Liver (tissue), 8 donors: ENCODE measurements at regions not wholly inside any gene's neighbourhood (a gene's known extent, or its start where the extent isn't known, plus 50 kb on each side); places are given as distances from the start of the nearest gene placed in this dataset.
A peak's percentile ranks its signal among the peaks of the same experiment; 100 is the strongest.

ENCODE experiments used
- DNase-seq: peaks from one replicate; pipeline ENCODE4 v3.0.0-alpha.2; 2017; ENCODE audit warnings: low spot score
- H3K27ac ChIP-seq, 2 donors: one replicate each; pipeline ENCODE4 v1.7.0; 2013; ENCODE audit warnings: inconsistent platforms in 2 of 2, low read length in 2 of 2, control low read depth in 1 of 2, low read depth in 1 of 2, mild to moderate bottlenecking in 1 of 2
- H3K27me3 ChIP-seq, 4 donors: one replicate each; pipeline versions ENCODE4 v1.6.1 to v1.7.0; 2013; ENCODE audit warnings: low read length in 3 of 4, inconsistent platforms in 1 of 4, mild to moderate bottlenecking in 1 of 4, moderate library complexity in 1 of 4; ENCODE audit not compliant: control insufficient read depth in 4 of 4, insufficient read depth in 4 of 4
- H3K36me3 ChIP-seq, 4 donors: one replicate each; pipeline versions ENCODE4 v1.6.1 to v1.7.0; 2013; ENCODE audit warnings: low read length in 3 of 4, mild to moderate bottlenecking in 3 of 4, low read depth in 1 of 4, moderate library complexity in 1 of 4; ENCODE audit not compliant: control insufficient read depth in 4 of 4, insufficient read depth in 3 of 4
- H3K4me1 ChIP-seq, 4 donors: one replicate each; pipeline versions ENCODE4 v1.6.1 to v1.7.0; 2013; ENCODE audit warnings: low read length in 3 of 4, mild to moderate bottlenecking in 3 of 4, moderate library complexity in 1 of 4; ENCODE audit not compliant: control insufficient read depth in 4 of 4, insufficient read depth in 4 of 4
- H3K4me3 ChIP-seq, 3 donors: one replicate each; pipeline versions ENCODE4 v1.6.1 to v1.7.0; 2013; ENCODE audit warnings: low read length in 3 of 3, control low read depth in 1 of 3, low read depth in 1 of 3, mild to moderate bottlenecking in 1 of 3
- H3K9ac ChIP-seq, 2 donors: one replicate each; pipeline ENCODE4 v1.7.0; 2013; ENCODE audit warnings: low read length in 2 of 2, mild to moderate bottlenecking in 2 of 2, moderate library complexity in 2 of 2, control low read depth in 1 of 2, low read depth in 1 of 2
- H3K9me3 ChIP-seq, 4 donors: one replicate each; pipeline versions ENCODE4 v1.6.1 to v1.7.0; 2013; ENCODE audit warnings: low read length in 3 of 4; ENCODE audit not compliant: control insufficient read depth in 4 of 4
- CTCF ChIP-seq: fragments of 150-350 bp; IDR thresholded peaks from 2 replicates; pipeline ENCODE4 v1.5.1; 2017; ENCODE audit warnings: improper control_type of control experiment, low read depth, low read length; ENCODE audit not compliant: missing input control
- EGR1 ChIP-seq, 2 donors: IDR thresholded peaks; 2 replicates each; pipeline ENCODE4 v1.6.1; 2016 to 2018; ENCODE audit warnings: antibody characterized with exemption in 2 of 2, low read depth in 2 of 2
- FOXA1 ChIP-seq: IDR thresholded peaks from 2 replicates; pipeline ENCODE4 v1.6.1; 2016; ENCODE audit warnings: antibody characterized with exemption
- MAX ChIP-seq: IDR thresholded peaks from 2 replicates; pipeline ENCODE4 v1.6.1; 2016; ENCODE audit warnings: antibody characterized with exemption
- RAD21 ChIP-seq, 2 donors: IDR thresholded peaks; 2 replicates each; pipeline ENCODE4 v1.6.1; 2016; ENCODE audit warnings: antibody characterized with exemption in 2 of 2, mild to moderate bottlenecking in 2 of 2
- RXRA ChIP-seq, 2 donors: IDR thresholded peaks; 2 replicates each; pipeline ENCODE4 v1.6.1; 2017 to 2018; ENCODE audit warnings: antibody characterized with exemption in 2 of 2, mild to moderate bottlenecking in 1 of 2
- WGBS: extraction: QIAGEN DNeasy Blood & Tissue Kit; methylation state at CpG from one replicate; pipeline ENCODE4 v1.1.7; 2013; 5-methylcytosine and 5-hydroxymethylcytosine counted together
- donor health status: healthy.
- donor health status: healthy.
- donor health status: healthy.
- donor health status: healthy.
- donor health status: healthy.

- Histone ChIP-seq H3K27me3 (no peaks in the 10 kb centered on the region), H3K9me3 (no peaks in the 10 kb centered on the region), H3K27ac (no peak overlapping the region), H3K4me3 (no peak overlapping the region), H3K9ac (no peak overlapping the region), H3K4me1 (no peaks in the 10 kb centered on the region), H3K36me3 (no peaks in the 10 kb centered on the region)
- no peak for TF ChIP-seq MAX
- no peak for TF ChIP-seq RXRA (IDR thresholded peaks at IDR 0.05)
- TF ChIP-seq EGR1 (IDR thresholded peaks at IDR 0.05; ENCODE audit: low read depth in 2 of 2), result no peak
- no peak for TF ChIP-seq FOXA1
- peak in 1 of 2 donors; percentile 46 for TF ChIP-seq RAD21 (IDR thresholded peaks at IDR 0.05)
- no peak for DNase-seq
- WGBS, result 29% methylated on average over 12 of the region's 12 CpGs
These were observed 54.7 kb upstream of the WASF3 start for GRCh38 chr13:26502826-26503225.

GRCh38 chr13:26503826-26504594 lies 53.5 kb upstream of the WASF3 start:
- no peak overlapping the region for H3K9ac ChIP-seq
- TF ChIP-seq CTCF, result no peak
- TF ChIP-seq FOXA1, result no peak
- H3K4me3 ChIP-seq, result no peak overlapping the region
- no peak for DNase-seq
- no peaks in the 10 kb centered on the region for H3K4me1 ChIP-seq
- H3K27me3 ChIP-seq, result no peaks in the 10 kb centered on the region
- H3K27ac ChIP-seq, result no peak overlapping the region
- peaks cover 0 to 3% (median 0%) of the 10 kb centered on the region in 4 donors for H3K9me3 ChIP-seq
- H3K36me3 ChIP-seq, result no peaks in the 10 kb centered on the region
- 75% methylated on average over 8 of the region's 8 CpGs for WGBS
